ENCODE measurements at regions not wholly inside any gene's neighbourhood (a gene's known extent, or its start where the extent isn't known, plus 50 kb on each side); places are given as distances from the start of the nearest gene placed in this dataset.

DNA sequence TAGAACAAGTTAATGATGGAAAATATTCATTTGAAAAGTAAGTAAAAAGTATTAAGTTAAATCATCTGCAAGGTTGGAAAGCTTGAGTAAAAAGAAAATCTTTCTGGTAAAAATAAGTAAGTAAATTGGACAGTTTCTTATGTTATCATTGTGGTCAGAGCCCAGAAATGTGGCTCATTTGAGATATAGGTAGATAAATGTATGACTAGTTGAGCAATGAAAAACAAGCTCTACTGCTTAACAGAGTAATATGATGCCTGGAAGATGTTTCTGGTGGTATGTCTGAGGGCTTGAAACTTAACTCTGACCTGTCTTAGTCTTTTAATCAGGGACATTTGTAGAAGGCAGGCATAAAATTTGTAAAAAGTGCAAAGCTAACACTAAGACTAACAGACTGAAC is 444.0 kb downstream of the MFSD1 start:
- TF ChIP-seq EP300 (IDR thresholded peaks at IDR 0.05; ENCODE audit: low read depth) (no peak), POLR2AphosphoS5 (IDR thresholded peaks at IDR 0.05) (no peak)
- TF ChIP-seq, protein P1, sequence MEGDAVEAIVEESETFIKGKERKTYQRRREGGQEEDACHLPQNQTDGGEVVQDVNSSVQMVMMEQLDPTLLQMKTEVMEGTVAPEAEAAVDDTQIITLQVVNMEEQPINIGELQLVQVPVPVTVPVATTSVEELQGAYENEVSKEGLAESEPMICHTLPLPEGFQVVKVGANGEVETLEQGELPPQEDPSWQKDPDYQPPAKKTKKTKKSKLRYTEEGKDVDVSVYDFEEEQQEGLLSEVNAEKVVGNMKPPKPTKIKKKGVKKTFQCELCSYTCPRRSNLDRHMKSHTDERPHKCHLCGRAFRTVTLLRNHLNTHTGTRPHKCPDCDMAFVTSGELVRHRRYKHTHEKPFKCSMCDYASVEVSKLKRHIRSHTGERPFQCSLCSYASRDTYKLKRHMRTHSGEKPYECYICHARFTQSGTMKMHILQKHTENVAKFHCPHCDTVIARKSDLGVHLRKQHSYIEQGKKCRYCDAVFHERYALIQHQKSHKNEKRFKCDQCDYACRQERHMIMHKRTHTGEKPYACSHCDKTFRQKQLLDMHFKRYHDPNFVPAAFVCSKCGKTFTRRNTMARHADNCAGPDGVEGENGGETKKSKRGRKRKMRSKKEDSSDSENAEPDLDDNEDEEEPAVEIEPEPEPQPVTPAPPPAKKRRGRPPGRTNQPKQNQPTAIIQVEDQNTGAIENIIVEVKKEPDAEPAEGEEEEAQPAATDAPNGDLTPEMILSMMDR (IDR thresholded peaks at IDR 0.05): no peak
